ENCODE measurements at regions not wholly inside any gene's neighbourhood (a gene's known extent, or its start where the extent isn't known, plus 50 kb on each side); places are given as distances from the start of the nearest gene placed in this dataset.
A peak's percentile ranks its signal among the peaks of the same experiment; 100 is the strongest.

DNA sequence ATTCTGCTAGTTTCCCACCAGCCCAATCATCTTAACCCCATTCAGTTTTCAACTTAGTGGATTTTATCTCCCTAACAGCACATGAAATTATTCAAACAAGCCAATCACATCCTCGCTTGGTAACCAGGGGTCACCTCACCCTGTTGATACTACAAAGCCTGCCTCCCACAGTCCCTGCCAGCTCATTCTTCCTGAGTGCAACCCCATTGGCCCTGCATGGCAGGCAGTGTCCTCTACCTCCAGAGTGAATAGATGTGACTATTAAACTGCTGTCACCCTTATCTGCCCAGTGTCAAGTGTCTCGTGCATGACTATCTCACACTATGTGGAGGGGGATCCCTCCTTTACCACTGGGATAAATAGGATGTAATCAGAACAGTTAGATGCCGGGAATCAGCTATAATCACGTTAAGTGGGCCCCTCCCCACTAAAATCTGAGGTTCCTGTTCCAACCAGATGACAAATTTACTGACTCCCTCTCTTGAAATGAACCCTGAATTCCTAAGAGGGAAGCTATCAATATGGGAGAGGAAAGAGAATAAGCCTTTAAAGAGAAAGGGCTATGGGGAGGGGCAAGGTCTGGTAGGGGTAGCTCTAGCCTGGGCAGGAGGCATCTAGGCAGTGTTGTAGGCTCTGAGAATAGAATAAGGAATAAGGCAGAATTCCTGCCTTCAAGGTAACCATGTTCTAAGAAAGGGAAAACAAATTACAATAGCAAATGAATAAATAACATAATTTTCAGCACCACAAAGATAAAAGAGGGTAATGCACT lies 155.9 kb downstream of the SLC30A10 start:
- DNase-seq, result no peak

GRCh38 chr1:219771080-219771479 lies 157.3 kb downstream of the SLC30A10 start:
- no peak for DNase-seq

DNA sequence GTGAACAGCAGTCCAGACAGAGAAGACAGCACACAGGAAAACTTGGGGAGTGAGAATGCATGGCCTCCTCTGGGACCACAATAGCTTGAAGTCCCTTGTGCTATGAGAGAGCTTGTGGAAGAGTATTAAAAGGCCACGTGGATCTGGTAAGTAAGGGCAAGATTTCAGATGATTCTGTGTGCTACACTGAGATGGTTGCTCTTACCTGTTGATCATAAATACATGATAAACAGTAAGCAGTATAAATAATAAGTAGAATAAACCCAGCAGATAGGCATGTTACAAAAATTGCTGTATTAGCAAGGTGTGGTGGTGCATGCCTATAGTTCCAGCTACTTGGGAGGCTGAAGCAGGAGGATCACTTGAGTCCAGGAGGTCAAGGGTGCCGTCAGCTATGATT lies 150.4 kb upstream of the ZC3H11B start:
- DNase-seq, result no peak

DNA sequence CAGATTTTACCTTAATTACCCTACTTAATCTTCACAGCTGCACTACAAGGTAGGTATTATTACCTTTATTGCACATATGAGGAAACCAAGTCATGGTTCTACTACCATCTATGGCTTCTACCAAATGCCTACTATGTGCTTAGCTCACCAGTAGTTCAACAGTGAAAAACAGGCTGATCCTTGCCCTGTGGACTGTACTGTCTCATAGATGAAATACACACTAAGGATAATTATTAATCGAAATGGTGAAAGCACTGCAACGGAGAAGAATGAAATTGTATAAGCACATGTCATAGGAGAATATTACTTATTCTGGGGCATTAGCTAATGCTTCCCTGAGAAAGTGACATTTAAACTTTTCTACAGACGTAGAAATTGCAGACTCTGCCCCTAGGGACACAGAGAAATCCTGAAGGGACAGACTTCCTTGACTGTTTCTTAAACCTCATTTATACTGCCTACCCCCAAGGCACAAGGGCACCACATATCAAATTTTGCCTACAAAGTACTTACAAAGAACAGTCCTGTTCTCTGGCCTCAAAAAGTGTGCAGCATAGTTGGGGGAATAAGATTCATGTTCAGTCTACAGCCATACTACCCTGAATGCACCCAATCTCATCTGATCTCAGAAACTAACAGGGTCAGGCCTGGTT lies 148.4 kb upstream of the ZC3H11B start:
- no peak for DNase-seq

DNA sequence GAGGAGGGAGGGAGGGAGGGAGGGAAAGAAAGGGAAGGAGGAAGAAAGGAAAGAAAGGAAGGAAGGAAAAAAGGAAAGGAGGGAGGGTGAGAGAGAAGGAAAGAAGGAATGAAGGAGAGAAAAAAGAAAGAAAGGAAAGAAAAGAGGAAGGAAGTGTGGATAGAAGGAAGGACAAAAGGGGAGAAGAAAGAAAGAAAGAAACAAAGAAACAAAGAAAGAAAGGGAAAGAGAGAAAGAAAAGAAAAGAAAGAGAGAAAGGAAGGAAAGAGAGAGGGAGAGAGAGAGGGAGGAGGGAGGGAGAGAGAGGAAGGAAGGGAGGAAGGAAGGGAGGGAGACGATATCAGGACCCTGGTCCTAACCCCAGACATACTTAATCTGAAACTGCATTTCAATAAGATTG lies 146.2 kb upstream of the ZC3H11B start:
- DNase-seq, result no peak

DNA sequence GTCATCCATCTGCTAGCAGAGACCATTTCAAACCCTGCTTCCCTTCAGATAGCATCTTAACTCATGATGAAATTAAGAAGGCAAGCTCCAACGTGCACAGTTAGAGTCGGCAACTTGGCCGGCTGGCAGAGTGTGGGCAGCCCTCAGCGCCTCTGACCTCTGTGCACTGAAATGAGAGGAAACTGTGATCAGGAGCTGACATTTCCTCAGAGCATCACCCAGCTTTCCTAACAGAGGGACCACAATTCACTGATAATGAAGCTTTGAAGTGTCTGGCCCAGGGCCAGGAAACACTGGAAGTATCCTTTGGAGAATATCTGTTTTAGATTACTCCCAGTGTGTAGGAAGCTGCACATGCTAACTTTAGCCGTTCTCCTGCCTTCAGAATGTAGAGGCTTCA lies 145.0 kb upstream of the ZC3H11B start:
- DNase-seq, result peak; percentile 1

- no peak for DNase-seq
Measured at GRCh38 chr1:219755234-219755633, 142.3 kb upstream of the ZC3H11B start.

DNA sequence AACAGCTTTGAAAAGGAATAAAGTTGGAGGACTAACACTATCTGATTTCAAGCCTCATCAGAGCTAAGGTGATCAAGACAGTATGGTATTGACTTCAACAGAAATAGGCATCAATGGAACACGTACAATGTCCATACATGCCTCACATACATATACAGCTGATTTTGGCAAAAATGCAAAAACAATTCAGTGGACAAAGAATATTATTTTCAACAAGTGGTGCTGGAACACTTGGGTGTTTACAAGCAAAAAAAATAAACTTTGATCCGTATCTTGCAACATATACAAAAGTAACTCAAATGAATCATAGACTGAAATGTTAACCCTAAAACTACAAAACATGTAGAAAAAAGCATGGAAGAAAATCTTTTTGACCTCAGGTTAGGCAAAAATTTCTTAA lies 141.9 kb upstream of the ZC3H11B start:
- no peak for DNase-seq

GRCh38 chr1:219753914-219754313 lies 141.0 kb upstream of the ZC3H11B start:
- DNase-seq, result no peak

- DNase-seq, result no peak
Measured at GRCh38 chr1:219752645-219753044, 139.7 kb upstream of the ZC3H11B start.

DNA sequence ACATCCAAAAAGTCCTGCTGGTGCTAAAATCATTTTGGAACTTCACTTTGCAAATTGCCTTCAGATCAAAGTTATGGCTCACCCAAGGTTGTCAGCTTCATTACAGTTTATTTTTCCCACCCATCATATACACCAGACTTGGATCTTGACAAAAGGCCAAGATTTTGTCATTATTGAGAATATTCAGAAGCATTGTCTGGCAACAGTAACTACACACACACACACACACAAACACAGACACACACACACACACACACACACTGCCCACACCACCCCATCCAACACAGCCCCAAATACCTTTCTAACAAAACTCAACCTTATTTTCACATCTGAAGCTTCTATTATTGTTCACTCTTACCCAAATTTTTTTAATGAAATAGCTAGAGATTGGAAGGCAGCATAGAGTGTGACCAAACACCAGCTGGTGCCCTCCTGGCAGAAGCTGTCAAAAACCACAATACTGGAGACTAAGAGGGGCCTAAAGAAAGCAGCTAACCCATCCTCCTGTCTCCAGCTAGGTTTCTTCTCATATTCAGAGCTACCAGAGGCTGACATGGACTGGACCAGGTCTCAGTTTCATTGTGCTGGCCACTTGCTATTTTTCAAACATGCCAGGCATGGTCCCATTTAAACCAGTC lies 139.1 kb upstream of the ZC3H11B start:
- DNase-seq, result no peak

- no peak for DNase-seq
Measured at GRCh38 chr1:219749370-219749769, 136.5 kb upstream of the ZC3H11B start.

DNA sequence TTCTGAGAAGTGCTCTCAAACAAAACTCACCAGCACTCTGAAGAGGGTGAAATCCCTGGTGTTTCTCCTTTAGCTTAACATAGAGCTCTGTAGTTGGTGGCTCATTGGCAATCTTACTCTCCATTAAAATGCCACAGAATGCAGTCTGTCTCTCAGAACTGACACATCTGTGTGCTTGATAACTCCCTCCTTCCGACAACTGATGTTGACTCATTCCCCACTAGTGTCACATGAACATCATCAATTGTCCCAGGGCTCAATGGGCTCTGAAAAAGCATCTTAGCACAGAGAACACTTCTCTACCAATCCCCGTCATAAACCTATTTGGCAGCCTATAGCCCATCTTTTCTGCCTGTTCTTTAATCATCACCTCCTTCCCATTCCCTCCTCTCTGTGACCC lies 133.2 kb upstream of the ZC3H11B start:
- DNase-seq, result no peak

DNA sequence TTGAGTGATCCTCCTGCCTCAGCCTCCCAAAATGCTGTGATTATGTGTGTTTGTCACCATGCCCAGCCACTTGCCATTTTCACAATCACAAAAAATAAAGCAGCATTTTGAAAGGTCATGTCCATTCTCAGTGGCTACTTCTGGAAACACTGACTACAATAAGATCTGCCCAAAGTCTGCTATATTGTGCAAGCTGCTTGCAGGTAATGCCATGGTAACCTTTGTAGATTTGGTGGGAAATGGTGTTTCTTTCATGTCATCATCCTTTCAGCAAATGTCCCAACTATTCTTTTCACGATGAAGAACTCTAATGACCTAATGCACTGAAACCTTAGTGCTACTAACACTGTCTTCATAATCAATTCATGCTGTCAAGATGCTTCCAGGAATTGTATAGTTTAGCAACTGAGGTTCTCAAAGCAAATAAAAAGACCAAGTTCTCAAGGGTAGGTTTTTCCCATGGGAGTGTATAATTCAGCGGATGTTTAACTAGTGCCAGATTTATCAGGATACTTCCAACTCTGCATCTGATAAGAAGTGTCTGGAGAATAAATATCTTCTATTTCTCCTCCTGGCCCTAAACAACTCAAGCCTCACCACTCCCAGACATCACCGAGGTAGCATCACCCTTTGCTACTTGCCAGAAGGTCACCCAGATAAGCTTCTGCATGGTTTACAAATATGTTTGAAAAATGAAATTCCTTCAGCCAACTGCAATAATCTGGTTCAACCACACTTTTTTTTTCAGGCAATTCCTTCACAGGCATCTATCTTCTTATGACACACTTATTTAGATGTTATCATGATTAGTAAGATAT lies 132.0 kb upstream of the ZC3H11B start:
- DNase-seq, result no peak

DNA sequence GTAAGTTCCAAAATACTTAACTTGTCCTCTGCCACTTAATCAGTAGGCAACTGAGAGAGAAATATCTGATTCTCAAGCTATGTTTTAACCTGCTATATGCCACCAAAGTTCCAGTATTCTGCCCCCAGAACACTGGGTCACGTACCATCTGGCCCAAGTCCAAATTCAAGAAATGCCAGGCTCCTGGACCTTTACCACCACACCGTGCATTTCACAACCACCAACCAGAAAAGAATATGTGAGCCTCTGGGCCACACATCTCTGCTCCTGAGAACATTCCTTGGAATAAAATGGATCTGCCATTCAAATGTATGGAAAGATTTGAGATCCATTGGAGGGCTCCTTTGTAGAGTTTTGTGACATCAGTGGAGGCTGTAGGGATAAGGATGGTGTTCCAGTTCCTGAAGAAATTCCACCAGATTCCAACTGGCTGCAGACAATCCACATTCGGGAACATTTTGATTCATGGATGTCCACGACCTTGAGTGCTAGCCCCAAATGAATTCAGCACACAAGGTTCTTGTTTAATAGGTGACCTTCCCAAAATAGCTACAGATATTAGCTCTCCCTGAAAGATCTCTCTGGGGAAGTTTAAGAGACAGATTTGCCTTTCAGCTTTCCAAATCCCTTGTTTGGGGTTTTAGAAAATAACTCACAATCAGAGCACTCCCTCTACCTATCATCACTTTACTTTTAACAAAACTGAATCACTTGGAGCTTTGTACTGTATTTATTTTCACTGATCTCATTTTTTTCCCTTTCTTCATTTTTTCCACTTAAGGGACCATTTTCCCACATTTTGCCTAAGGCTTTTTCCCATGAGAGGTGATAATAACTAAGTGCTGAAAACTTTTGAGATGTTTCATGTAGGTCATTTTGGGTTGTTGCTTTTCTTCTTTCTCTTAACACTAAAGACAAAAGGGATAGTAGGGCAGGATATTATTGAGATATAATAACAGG lies 128.4 kb upstream of the ZC3H11B start:
- DNase-seq, result no peak

GRCh38 chr1:219733511-219734174 lies 120.7 kb upstream of the ZC3H11B start:
- DNase-seq, result no peak

- DNase-seq, result no peak
Measured at GRCh38 chr1:219732814-219733491, 120.0 kb upstream of the ZC3H11B start.

DNA sequence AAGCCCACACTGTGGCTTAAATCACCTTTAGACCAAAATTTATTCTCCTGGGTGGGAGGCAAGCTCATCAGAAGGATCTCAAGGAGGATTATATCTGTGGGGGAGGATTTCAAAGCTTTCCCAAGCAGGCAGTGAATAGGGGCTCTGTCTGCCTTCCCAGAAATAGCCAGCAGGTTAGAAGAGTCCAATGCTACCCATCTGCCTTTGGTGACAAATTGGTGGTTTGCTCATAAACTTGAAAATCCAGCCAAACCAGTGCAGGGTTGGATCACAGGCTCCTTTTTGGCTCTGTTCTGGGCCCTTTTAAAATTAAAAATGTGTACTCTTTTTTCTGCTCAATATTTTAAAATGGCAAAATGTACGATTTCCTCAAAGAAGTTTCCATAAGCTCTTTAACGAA lies 118.9 kb upstream of the ZC3H11B start:
- DNase-seq, result no peak

- DNase-seq, result no peak
Measured at GRCh38 chr1:219726480-219727272, 113.8 kb upstream of the ZC3H11B start.

GRCh38 chr1:219724440-219724839 lies 111.5 kb upstream of the ZC3H11B start:
- no peak for DNase-seq

Data from NCI-H1105 (cell line).